ENCODE measurements at regions not wholly inside any gene's neighbourhood (a gene's known extent, or its start where the extent isn't known, plus 50 kb on each side); places are given as distances from the start of the nearest gene placed in this dataset.
"Not testable (repeated sequence)": the region's sequence is repeated elsewhere in the genome, so short reads cannot be mapped to it uniquely, and the experiment has no call there.

DNA sequence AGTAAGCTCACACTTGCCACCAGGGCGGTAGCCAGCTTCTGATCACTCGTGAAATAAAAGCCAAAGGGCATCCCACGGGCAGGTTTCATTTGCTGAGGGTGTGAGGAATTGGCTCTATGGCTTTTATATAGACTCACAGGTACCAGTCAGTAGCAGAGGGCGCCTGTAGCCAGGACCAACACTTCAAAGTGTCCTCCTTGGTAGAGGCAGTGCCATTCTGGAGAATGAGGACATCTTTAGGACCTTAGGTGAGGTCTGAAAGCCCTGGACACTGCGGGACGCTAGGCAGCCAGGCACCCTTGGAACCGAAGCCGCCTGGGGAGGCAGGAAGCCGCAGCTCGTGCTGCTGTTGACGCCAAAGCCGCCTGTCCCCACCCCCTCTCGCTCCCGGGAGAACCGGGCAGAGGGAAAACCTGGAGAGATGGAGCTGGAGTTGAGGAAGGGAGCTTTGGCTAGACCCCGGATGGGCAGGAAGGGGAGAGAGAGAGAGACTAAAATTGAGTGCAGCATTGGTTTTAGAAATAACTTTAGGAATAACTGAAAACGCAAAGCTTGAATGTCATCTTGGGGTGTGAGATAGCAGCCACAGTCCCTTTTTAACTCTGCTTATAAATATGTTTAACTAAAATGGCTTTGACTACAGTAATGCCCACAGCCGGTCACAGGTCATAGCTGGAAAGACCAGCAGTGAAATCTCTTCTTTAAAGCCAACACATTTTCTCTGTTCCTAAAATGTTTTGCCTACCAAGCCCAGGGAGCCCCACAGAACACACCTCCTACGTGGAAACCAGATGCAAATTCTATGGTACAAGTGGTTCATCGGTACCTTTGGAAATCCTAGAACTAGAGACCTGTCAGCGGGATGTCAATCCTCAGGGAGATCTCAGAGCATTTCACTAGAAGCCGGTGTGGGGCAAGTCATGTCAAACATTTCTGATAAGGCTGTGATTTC, 128.5 kb upstream of the CDYL start:
- Histone ChIP-seq H3K9ac (ENCODE audit: low read length) (peak overlapping the region; percentile 49), H3K4me3 (ENCODE audit: low read length) (no peak overlapping the region), H3K9me3 (ENCODE audit: control insufficient read depth, low read length) (no peaks in the 10 kb centered on the region), H3K36me3 (ENCODE audit: control insufficient read depth, insufficient read depth, low read length) (no peaks in the 10 kb centered on the region), H3K27me3 (ENCODE audit: control insufficient read depth, insufficient read depth, low read length) (no peaks in the 10 kb centered on the region), H3K4me1 (ENCODE audit: control insufficient read depth, insufficient read depth, low read length) (peaks cover 6% of the 10 kb centered on the region)

DNA sequence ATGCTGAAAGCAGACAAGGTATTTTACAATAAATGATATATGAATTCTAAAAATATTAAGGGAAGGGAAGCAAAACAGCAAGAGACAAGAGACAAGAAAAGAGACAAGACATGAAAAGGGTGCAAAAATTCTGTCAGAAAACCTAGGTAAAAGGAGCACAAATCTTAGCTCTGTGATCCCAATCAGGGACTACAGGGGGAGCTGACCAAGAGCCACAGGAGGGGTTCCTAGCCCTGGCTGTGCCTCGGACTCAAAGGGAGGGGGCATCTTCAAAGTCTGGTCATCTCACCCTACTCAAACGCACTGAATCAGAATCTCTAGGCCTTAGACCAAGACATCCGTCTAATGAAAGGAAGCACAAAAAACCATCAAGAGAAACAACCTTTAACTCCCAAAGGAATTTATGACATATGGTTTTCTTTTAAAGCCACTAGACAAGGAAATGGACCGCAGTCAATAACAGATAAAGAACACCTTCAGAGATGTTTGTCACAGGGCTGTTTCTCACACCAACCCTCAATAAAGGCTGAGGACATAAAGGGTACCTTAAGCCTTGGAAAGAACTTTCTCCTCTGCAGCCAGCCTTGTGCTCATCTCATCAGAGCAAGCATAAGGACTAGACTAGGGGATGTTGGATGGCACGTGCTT, 130.4 kb upstream of the CDYL start:
- no peak overlapping the region for H3K4me3 ChIP-seq (ENCODE audit: low read length)
- H3K27me3 ChIP-seq (ENCODE audit: control insufficient read depth, insufficient read depth, low read length), result no peaks in the 10 kb centered on the region
- no peak overlapping the region for H3K9ac ChIP-seq (ENCODE audit: low read length)
- H3K9me3 ChIP-seq (ENCODE audit: control insufficient read depth, low read length), result no peaks in the 10 kb centered on the region
- no peaks in the 10 kb centered on the region for H3K36me3 ChIP-seq (ENCODE audit: control insufficient read depth, insufficient read depth, low read length)
- H3K4me1 ChIP-seq (ENCODE audit: control insufficient read depth, insufficient read depth, low read length), result peaks cover 6% of the 10 kb centered on the region

DNA sequence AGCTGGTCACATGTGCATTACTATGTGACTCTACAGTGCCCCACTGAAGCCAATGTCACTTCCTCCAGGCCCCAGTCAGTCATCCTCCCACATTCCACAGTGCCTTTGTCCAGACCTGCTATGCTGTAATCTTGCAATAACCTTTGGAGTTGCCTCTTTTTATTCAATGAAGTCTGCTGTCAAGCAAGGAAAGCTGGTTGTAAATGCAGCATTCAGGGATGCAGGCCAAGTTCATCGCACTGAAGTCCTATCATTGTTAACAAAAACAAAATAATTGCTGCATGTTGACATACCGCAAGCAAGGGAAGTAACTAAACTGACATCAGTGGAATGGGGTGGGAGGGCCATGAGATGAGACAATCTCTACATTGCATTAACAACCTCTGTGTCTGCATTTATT, 131.2 kb upstream of the CDYL start:
- Histone ChIP-seq H3K9ac (ENCODE audit: low read length) (no peak overlapping the region), H3K4me1 (ENCODE audit: control insufficient read depth, insufficient read depth, low read length) (peaks cover 6% of the 10 kb centered on the region), H3K27me3 (ENCODE audit: control insufficient read depth, insufficient read depth, low read length) (no peaks in the 10 kb centered on the region), H3K36me3 (ENCODE audit: control insufficient read depth, insufficient read depth, low read length) (no peaks in the 10 kb centered on the region), H3K4me3 (ENCODE audit: low read length) (no peak overlapping the region), H3K9me3 (ENCODE audit: control insufficient read depth, low read length) (no peaks in the 10 kb centered on the region)

DNA sequence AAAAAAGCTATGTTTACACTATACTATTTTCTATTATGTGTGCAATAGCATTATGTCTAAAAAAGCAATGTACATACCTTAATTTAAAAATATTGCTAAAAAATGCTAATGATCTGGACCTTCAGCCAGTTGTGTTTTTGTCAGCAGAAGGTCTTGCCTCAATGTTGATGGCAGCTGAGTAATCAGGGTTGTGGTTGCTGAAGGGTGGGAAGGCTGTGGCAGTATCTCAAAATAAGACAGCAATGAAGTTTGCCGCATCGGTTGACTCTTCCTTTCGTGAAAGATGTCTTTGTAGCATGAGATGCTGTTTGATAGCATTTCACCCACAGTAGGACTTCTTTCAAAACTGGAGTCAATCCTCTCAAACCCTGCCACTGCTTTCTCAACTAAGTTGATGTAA, 134.7 kb upstream of the CDYL start:
- no peaks in the 10 kb centered on the region for H3K9me3 ChIP-seq (ENCODE audit: control insufficient read depth, low read length)
- no peak overlapping the region for H3K4me3 ChIP-seq (ENCODE audit: low read length)
- no peaks in the 10 kb centered on the region for H3K36me3 ChIP-seq (ENCODE audit: control insufficient read depth, insufficient read depth, low read length)
- H3K9ac ChIP-seq (ENCODE audit: low read length), result no peak overlapping the region
- H3K27me3 ChIP-seq (ENCODE audit: control insufficient read depth, insufficient read depth, low read length), result no peaks in the 10 kb centered on the region
- no peaks in the 10 kb centered on the region for H3K4me1 ChIP-seq (ENCODE audit: control insufficient read depth, insufficient read depth, low read length)

DNA sequence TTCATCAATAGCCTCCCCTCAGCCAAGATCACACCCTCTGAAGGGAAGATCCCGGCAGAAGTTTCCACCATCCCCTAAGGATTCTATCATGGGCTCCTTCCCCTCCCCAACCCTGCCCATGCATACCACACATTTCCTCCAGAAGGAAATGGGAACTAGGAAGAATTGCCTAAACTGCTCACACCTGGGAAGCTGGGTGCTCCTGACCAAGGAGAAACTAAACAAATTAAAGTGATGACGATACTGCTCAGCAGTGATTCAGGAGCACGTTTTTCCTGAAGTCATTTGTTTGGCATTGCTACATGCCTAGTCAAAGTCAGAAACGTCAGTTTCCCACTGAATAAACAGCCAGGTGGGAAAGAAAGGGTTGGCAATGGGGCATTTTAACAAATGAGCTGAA, 136.1 kb upstream of the CDYL start:
- Histone ChIP-seq H3K27me3 (ENCODE audit: control insufficient read depth, insufficient read depth, low read length) (no peaks in the 10 kb centered on the region), H3K4me3 (ENCODE audit: low read length) (no peak overlapping the region), H3K9ac (ENCODE audit: low read length) (no peak overlapping the region), H3K9me3 (ENCODE audit: control insufficient read depth, low read length) (no peaks in the 10 kb centered on the region), H3K36me3 (ENCODE audit: control insufficient read depth, insufficient read depth, low read length) (no peaks in the 10 kb centered on the region), H3K4me1 (ENCODE audit: control insufficient read depth, insufficient read depth, low read length) (no peaks in the 10 kb centered on the region)

DNA sequence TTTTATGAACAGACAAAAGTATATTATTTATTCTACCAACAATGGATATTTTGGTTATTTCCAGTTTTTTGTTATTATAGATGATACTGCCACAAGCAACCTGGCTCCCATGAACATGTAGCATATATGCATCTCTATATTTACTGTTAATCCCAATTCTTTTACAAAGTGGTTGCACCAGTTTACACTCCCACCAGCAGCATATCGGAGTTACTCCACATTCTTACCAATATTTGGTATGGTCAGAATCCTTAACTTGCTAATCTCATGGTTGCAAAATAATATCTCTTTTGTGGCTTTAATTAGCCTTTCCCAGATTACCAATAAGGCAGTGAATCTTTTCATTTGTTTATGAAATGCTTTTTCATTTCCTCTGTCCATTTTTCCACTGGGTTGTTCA, 137.6 kb upstream of the CDYL start:
- Histone ChIP-seq H3K4me1 (ENCODE audit: control insufficient read depth, insufficient read depth, low read length) (no peaks in the 10 kb centered on the region), H3K36me3 (ENCODE audit: control insufficient read depth, insufficient read depth, low read length) (no peaks in the 10 kb centered on the region), H3K9ac (ENCODE audit: low read length) (no peak overlapping the region), H3K9me3 (ENCODE audit: control insufficient read depth, low read length) (no peaks in the 10 kb centered on the region), H3K4me3 (ENCODE audit: low read length) (no peak overlapping the region), H3K27me3 (ENCODE audit: control insufficient read depth, insufficient read depth, low read length) (no peaks in the 10 kb centered on the region)

DNA sequence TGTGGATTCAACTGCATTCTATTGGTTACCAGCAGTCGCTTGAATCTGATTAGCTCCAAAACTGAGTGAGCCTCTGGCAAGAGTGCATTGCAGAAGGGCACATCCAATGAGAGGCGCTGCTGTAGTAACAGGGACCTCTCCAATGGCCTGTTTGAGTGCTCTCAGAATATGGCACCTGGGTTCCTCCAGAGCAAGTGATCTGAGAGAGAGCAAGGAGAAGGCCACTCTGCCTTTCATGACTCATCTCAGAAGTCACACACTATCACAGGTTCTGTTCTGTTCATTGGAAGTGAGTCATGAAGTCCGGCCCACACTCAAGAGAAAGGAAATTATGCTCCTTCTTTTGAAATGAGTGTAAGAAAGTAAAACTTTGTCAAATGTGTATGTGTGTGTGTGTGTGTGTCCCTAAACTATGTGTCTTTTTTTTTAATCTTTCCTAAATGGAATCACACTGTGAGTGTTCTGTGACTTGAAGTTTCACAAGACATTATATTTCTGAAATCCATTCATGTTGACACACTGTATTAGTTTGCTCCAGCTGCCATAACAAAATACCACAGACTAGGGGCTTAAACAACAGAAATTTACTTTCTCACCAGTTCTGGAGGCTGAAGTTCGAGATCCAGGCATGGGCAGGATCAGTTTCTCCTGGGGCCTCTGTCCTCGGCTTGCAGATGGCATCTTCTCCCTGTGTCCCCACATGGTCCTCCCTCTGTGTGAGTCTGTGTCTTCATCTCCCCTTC, 138.3 kb upstream of the CDYL start:
- no peaks in the 10 kb centered on the region for H3K9me3 ChIP-seq (ENCODE audit: control insufficient read depth, low read length)
- H3K27me3 ChIP-seq (ENCODE audit: control insufficient read depth, insufficient read depth, low read length), result no peaks in the 10 kb centered on the region
- no peaks in the 10 kb centered on the region for H3K36me3 ChIP-seq (ENCODE audit: control insufficient read depth, insufficient read depth, low read length)
- H3K4me3 ChIP-seq (ENCODE audit: low read length), result no peak overlapping the region
- no peaks in the 10 kb centered on the region for H3K4me1 ChIP-seq (ENCODE audit: control insufficient read depth, insufficient read depth, low read length)
- no peak overlapping the region for H3K9ac ChIP-seq (ENCODE audit: low read length)

DNA sequence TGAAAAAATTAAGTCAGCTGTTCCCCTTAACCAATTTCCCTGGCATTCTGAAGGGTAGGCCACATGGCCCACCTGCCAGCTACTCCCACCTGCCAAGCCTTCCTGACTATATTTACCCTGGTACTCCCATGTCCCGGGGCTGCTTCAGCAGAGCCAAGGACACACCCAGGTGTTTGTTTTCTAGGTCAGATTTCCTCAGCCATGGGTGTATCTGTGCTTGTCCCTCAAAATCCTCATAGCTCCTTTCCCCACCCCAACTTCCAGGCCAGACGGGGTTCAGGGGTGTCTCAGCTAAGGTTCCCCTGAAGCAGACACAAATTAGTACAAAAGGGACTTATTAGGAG, 139.4 kb upstream of the CDYL start:
- H3K9me3 ChIP-seq (ENCODE audit: control insufficient read depth, low read length), result no peaks in the 10 kb centered on the region
- no peak overlapping the region for H3K4me3 ChIP-seq (ENCODE audit: low read length)
- no peaks in the 10 kb centered on the region for H3K36me3 ChIP-seq (ENCODE audit: control insufficient read depth, insufficient read depth, low read length)

DNA sequence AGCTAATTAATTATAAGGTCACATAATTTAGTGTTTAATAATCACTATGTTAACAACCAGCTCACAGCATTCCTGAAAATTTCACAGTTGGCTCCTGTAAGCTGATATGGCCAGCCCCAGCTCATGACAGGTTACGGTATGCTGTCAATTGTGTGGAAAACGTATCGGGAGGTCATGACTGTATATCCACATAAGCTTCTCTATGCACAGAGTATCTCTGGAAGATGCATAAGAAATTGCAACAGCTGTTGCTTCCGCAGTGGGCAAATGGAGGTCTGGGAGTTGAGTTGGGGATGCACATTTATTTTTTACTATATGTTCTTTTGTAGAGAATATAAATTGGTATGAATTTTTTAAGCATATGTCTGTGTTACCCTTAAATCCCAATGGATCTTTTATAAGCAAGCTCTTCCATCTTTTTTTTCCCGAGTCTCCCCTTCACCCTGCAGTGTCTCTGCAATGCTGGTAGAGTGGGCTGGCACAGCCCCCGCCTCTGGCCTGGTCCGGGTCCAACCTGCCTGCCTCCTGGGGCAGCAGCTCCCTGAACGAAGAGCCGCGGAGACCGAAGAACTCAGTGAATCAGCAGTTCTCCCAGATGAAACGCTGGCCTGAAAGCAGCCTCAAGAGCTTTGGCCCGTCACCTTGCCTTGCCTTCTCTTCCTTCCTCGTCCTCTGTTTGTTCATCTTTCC, 139.9 kb upstream of the CDYL start:
- H3K4me3 ChIP-seq (ENCODE audit: low read length), result no peak overlapping the region
- H3K9me3 ChIP-seq (ENCODE audit: control insufficient read depth, low read length), result no peaks in the 10 kb centered on the region
- no peaks in the 10 kb centered on the region for H3K36me3 ChIP-seq (ENCODE audit: control insufficient read depth, insufficient read depth, low read length)
- H3K4me1 ChIP-seq (ENCODE audit: control insufficient read depth, insufficient read depth, low read length), result no peaks in the 10 kb centered on the region
- no peak overlapping the region for H3K9ac ChIP-seq (ENCODE audit: low read length)
- no peaks in the 10 kb centered on the region for H3K27me3 ChIP-seq (ENCODE audit: control insufficient read depth, insufficient read depth, low read length)

More for the DNA sequence above, 139.4 kb upstream of the CDYL start:
- Histone ChIP-seq H3K4me1 (ENCODE audit: control insufficient read depth, insufficient read depth, low read length) (no peaks in the 10 kb centered on the region), H3K9ac (ENCODE audit: low read length) (no peak overlapping the region), H3K27me3 (ENCODE audit: control insufficient read depth, insufficient read depth, low read length) (no peaks in the 10 kb centered on the region)

DNA sequence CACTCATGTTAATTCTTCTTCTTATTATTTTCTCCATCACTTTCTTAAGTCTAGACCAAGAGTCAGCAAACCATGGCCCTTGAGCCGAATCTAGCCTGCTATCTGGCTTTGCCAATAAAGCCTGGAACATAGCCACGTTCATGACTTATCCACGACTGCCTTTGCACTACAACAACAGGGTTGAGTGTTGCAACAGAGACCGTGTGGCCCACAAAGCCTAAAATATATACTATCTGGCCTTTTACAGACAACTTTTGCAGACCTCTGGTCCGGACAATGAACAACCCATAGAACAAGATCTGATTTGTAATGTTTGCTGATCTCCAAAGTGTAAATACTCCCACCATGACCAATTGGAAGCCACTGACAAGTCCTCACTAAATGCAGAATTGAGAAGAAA, 140.5 kb upstream of the CDYL start:
- Histone ChIP-seq H3K36me3 (ENCODE audit: control insufficient read depth, insufficient read depth, low read length) (no peaks in the 10 kb centered on the region), H3K27me3 (ENCODE audit: control insufficient read depth, insufficient read depth, low read length) (no peaks in the 10 kb centered on the region), H3K9ac (ENCODE audit: low read length) (no peak overlapping the region), H3K9me3 (ENCODE audit: control insufficient read depth, low read length) (no peaks in the 10 kb centered on the region), H3K4me3 (ENCODE audit: low read length) (no peak overlapping the region), H3K4me1 (ENCODE audit: control insufficient read depth, insufficient read depth, low read length) (no peaks in the 10 kb centered on the region)

DNA sequence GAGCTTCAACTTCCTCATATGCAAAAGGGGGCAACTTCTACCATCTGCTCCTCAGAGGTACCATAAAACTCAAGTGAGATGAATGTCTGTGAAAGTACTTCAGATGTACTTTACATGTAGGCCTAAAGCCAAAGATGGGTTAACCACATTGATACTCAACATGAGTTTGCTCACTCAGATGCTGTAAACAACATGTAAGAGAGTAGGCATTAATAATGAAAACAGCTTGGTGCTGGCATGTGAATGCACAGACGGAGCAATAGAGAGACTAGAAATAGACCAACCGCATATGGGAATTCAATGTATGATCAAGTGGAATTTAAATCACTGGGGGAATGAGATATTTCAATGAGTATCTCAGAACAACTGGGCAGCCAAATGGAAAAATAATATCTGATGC, 143.8 kb upstream of the CDYL start:
- no peak overlapping the region for H3K4me3 ChIP-seq (ENCODE audit: low read length)
- H3K36me3 ChIP-seq (ENCODE audit: control insufficient read depth, insufficient read depth, low read length), result no peaks in the 10 kb centered on the region
- H3K4me1 ChIP-seq (ENCODE audit: control insufficient read depth, insufficient read depth, low read length), result no peaks in the 10 kb centered on the region
- H3K9me3 ChIP-seq (ENCODE audit: control insufficient read depth, low read length), result no peaks in the 10 kb centered on the region
- no peaks in the 10 kb centered on the region for H3K27me3 ChIP-seq (ENCODE audit: control insufficient read depth, insufficient read depth, low read length)
- H3K9ac ChIP-seq (ENCODE audit: low read length), result no peak overlapping the region

DNA sequence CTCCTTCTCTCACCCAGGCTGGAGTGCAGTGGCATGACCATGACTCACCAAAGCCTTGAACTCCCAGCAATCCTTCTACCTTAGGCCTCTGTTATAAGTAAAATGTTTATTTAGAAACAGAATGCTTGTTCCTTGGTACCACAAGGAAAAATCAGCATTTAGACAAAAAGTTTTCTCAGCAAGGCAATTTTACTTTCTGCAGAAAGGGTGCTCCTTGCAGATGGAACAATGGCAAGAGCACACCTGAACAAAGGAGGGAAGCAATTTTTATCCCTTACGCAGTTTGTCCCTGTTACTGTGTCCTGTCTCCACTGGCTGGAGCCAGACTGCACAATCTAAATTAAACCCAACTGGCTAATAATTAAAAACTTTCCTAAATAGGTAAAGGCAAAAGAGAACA, 146.4 kb upstream of the CDYL start:
- not testable (repeated sequence) for H3K36me3 ChIP-seq (ENCODE audit: control insufficient read depth, insufficient read depth, low read length); H3K9me3 ChIP-seq (ENCODE audit: control insufficient read depth, low read length); H3K4me1 ChIP-seq (ENCODE audit: control insufficient read depth, insufficient read depth, low read length); H3K4me3 ChIP-seq (ENCODE audit: low read length); H3K9ac ChIP-seq (ENCODE audit: low read length); H3K27me3 ChIP-seq (ENCODE audit: control insufficient read depth, insufficient read depth, low read length)

Data from mucosa of stomach (tissue), 1 donor.